ENCODE measurements at regions not wholly inside any gene's neighbourhood (a gene's known extent, or its start where the extent isn't known, plus 50 kb on each side); places are given as distances from the start of the nearest gene placed in this dataset.

DNA sequence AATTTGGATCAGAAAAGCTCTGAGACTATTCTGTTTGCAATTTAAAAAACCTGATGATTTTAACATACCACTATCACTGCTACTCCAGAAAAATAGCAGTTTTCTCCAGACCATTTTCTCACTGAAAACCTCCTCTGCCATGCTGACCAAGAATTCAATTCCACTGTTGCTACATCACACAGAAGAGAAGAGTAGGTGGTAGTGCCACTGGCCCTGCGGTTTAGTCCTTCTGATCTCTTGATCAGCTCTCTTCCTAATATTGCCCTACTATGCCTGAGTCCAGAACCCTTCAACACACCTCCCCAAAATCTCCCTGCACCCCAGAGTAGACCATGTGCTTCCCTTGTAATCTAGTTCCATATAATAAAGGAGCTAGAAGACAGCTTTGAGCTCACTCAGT is 55.8 kb upstream of the HS3ST1 start:
- H3K27ac ChIP-seq: no peak overlapping the region
- no peaks in the 10 kb centered on the region for H3K36me3 ChIP-seq
- no peaks in the 10 kb centered on the region for H3K27me3 ChIP-seq (ENCODE audit: insufficient read depth, low read depth, severe bottlenecking)
- no peak overlapping the region for H3K4me3 ChIP-seq (ENCODE audit: low read depth, low read length)
- TF ChIP-seq, protein P1, sequence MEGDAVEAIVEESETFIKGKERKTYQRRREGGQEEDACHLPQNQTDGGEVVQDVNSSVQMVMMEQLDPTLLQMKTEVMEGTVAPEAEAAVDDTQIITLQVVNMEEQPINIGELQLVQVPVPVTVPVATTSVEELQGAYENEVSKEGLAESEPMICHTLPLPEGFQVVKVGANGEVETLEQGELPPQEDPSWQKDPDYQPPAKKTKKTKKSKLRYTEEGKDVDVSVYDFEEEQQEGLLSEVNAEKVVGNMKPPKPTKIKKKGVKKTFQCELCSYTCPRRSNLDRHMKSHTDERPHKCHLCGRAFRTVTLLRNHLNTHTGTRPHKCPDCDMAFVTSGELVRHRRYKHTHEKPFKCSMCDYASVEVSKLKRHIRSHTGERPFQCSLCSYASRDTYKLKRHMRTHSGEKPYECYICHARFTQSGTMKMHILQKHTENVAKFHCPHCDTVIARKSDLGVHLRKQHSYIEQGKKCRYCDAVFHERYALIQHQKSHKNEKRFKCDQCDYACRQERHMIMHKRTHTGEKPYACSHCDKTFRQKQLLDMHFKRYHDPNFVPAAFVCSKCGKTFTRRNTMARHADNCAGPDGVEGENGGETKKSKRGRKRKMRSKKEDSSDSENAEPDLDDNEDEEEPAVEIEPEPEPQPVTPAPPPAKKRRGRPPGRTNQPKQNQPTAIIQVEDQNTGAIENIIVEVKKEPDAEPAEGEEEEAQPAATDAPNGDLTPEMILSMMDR (IDR thresholded peaks at IDR 0.05; ENCODE audit: low read depth, low read length): no peak
- peaks cover 3% of the 10 kb centered on the region for H3K9me3 ChIP-seq (ENCODE audit: severe bottlenecking)
- no peak for DNase-seq

DNA sequence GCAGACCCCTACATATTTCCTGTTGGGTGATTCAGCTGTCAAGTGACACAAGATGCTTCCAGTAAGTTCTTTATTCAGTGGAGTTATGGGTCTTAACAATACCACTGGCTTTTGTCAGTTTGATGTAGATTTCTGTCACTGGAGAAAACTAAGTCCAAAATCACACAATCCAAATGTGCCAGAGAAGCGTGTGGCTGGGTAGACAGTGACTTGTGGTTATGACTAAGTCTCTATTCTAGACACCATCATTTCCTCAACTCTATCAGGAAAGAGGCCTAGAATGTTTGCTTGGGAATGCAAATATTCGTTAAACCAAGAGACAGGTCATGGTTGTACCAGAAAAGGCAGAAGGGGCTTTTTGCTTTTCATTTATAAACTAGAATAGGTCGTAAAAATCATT is 54.4 kb upstream of the HS3ST1 start:
- Histone ChIP-seq H3K27ac (no peak overlapping the region), H3K9me3 (ENCODE audit: severe bottlenecking) (peaks cover 4% of the 10 kb centered on the region), H3K4me3 (ENCODE audit: low read depth, low read length) (no peak overlapping the region), H3K36me3 (no peaks in the 10 kb centered on the region), H3K27me3 (ENCODE audit: insufficient read depth, low read depth, severe bottlenecking) (no peaks in the 10 kb centered on the region)
- TF ChIP-seq, protein P1 (IDR thresholded peaks at IDR 0.05; ENCODE audit: low read depth, low read length): no peak
- DNase-seq: no peak

DNA sequence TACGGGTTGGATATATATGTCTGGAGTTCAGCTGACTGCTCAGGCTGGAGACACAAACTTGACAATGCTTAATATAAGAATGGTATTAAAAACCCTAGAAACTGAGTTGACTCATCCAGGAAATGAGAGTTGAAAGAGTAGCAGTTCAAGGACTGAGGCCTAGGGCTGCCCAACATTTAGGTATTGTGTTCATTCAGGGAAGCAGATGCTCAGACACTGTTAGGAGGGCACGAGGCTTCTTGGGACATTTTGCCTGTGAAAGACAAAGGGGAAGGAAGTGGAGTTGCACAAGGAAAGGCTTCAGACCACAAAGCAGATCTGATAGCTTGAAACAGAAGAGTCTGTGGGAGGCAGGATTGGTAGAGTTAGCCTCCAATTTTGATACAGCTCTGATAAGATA is 52.0 kb upstream of the HS3ST1 start:
- Histone ChIP-seq H3K9me3 (ENCODE audit: severe bottlenecking) (peaks cover 4% of the 10 kb centered on the region), H3K27ac (no peak overlapping the region), H3K27me3 (ENCODE audit: insufficient read depth, low read depth, severe bottlenecking) (no peaks in the 10 kb centered on the region), H3K4me3 (ENCODE audit: low read depth, low read length) (no peak overlapping the region), H3K36me3 (no peaks in the 10 kb centered on the region)
- DNase-seq: no peak
- TF ChIP-seq, protein P1 (IDR thresholded peaks at IDR 0.05; ENCODE audit: low read depth, low read length): no peak
